Vagina (tissue), 2 donors: ENCODE measurements at regions not wholly inside any gene's neighbourhood (a gene's known extent, or its start where the extent isn't known, plus 50 kb on each side); places are given as distances from the start of the nearest gene placed in this dataset.

ENCODE experiments used
- CTCF ChIP-seq, 3 experiments: fragments of 450-650 bp in 2 of 3; fragments of 200-600 bp in 1 of 3; sonication (generic) in 1 of 3; IDR thresholded peaks; one replicate each; pipeline ENCODE4 v1.5.1; 2017 to 2019; ENCODE audit warnings: antibody characterized with exemption in 3 of 3, mild to moderate bottlenecking in 2 of 3, moderate library complexity in 2 of 3
- POLR2A ChIP-seq, 2 donors: fragments of 450-650 bp; IDR thresholded peaks; one replicate each; pipeline ENCODE4 v1.6.1; 2017; ENCODE audit warnings: antibody characterized with exemption in 2 of 2, mild to moderate bottlenecking in 2 of 2, moderate library complexity in 2 of 2
- POLR2AphosphoS5 ChIP-seq, 2 donors: sonication (generic); formaldehyde crosslinking; IDR thresholded peaks; one replicate each; pipeline ENCODE4 v1.9.0; 2017; ENCODE audit warnings: antibody characterized with exemption in 2 of 2, mild to moderate bottlenecking in 2 of 2, low read depth in 1 of 2; ENCODE audit not compliant: insufficient read depth in 1 of 2

DNA sequence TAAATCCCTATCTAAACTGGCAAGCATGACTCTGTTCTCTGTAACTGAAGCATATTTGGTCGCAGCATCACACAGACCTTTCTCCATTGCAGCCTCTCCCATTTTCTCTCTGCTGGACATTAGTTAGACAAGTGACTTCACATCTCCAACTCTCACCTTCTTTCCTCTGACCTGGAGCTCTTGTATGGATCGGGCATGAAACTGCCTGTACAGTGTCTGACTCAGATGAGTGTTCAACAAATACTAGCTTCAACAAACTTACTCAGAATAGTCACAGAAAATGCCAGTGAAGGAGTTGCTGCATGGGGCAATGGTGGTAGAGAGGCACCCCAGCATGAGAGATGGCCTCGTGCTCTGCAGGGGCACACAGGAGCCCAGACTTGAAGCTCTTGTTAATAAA lies 104.7 kb upstream of the COPS8 start:
- TF ChIP-seq CTCF (IDR thresholded peaks at IDR 0.05), result no peak
- TF ChIP-seq POLR2A (IDR thresholded peaks at IDR 0.05), result no peak
- no peak for TF ChIP-seq POLR2AphosphoS5 (IDR thresholded peaks at IDR 0.05; ENCODE audit: insufficient read depth in 1 of 2, low read depth in 1 of 2)
